Gastrocnemius medialis (tissue), 4 donors: ENCODE measurements at regions not wholly inside any gene's neighbourhood (a gene's known extent, or its start where the extent isn't known, plus 50 kb on each side); places are given as distances from the start of the nearest gene placed in this dataset.

Experiments used
- ATAC-seq, 2 donors: fragments of 150-250 bp; one replicate each; pipeline ENCODE4 v1.9.1; 2016
- DNase-seq, 2 donors: peaks; one replicate each; pipeline ENCODE4 v3.0.0-alpha.2; 2019
- H3K27ac ChIP-seq, 4 donors: fragments of 200-600 bp; sonication (generic); 1 replicate in 1 of 4; 2 replicates in 3 of 4; pipeline ENCODE4 v1.5.1; 2016 to 2018; ENCODE audit warnings: mild to moderate bottlenecking in 2 of 4, moderate library complexity in 1 of 4
- H3K27me3 ChIP-seq, 3 donors: fragments of 200-600 bp; sonication (generic) in 2 of 3; 1 replicate in 1 of 3; 2 replicates in 2 of 3; pipeline versions ENCODE4 v1.5.1 to v1.6.0; 2016 to 2019; ENCODE audit warnings: mild to moderate bottlenecking in 1 of 3, moderate library complexity in 1 of 3
- H3K36me3 ChIP-seq, 2 donors: fragments of 200-600 bp; sonication (generic) in 1 of 2; one replicate each; pipeline ENCODE4 v1.5.1; 2017 to 2018
- H3K4me1 ChIP-seq, 2 donors: fragments of 200-600 bp; sonication (generic) in 1 of 2; one replicate each; pipeline ENCODE4 v1.5.1; 2016 to 2017; ENCODE audit warnings: mild to moderate bottlenecking in 2 of 2
- H3K4me3 ChIP-seq, 4 donors: fragments of 200-600 bp; sonication (generic) in 3 of 4; 1 replicate in 1 of 4; 2 replicates in 3 of 4; pipeline ENCODE4 v1.5.1; 2016 to 2019; ENCODE audit warnings: mild to moderate bottlenecking in 2 of 4
- H3K9me3 ChIP-seq, 3 donors: fragments of 200-600 bp; sonication (generic) in 2 of 3; 1 replicate in 1 of 3; 2 replicates in 2 of 3; pipeline ENCODE4 v1.5.1; 2016 to 2019
- CTCF ChIP-seq, 5 experiments: fragments of 450-650 bp in 3 of 5; fragments of 200-600 bp in 2 of 5; sonication (generic) in 2 of 5; IDR thresholded peaks in 4 of 5; conservative IDR thresholded peaks in 1 of 5; 1 replicate in 4 of 5; 2 replicates in 1 of 5; pipeline ENCODE4 v1.5.1; 2016 to 2019; ENCODE audit warnings: antibody characterized with exemption in 5 of 5, mild to moderate bottlenecking in 3 of 5, moderate library complexity in 3 of 5
- POLR2A ChIP-seq, 2 donors: fragments of 450-650 bp; IDR thresholded peaks; one replicate each; pipeline ENCODE4 v1.6.1; 2017; ENCODE audit warnings: antibody characterized with exemption in 2 of 2, mild to moderate bottlenecking in 2 of 2, moderate library complexity in 2 of 2
- in situ Hi-C, 4 donors: fragments of 200-750 bp; cut with MboI; loops; one replicate each; pipeline versions ENCODE4 v1.15.0 to v1.8.0; 2017; ENCODE audit warnings: low sequenced_read_pairs in 4 of 4
- intact Hi-C: fragments of 100-400 bp; cut with DNase I; formaldehyde crosslinking; loops from one replicate; pipeline ENCODE4 v1.15.1; 2023; ENCODE audit warnings: low total_unique reads

- Histone ChIP-seq H3K4me1 (no peaks in the 10 kb centered on the region), H3K36me3 (no peaks in the 10 kb centered on the region), H3K27ac (no peak overlapping the region), H3K9me3 (no peaks in the 10 kb centered on the region), H3K4me3 (no peak overlapping the region), H3K27me3 (peaks cover 0 to 12% (median 7%) of the 10 kb centered on the region in 3 donors)
- intact Hi-C loops (no loop called here), in situ Hi-C loops (no loop called here)
- DNase-seq (no peak), ATAC-seq (no peak)
- TF ChIP-seq POLR2A (IDR thresholded peaks at IDR 0.05): no peak
- no peak for TF ChIP-seq CTCF (IDR thresholded peaks at IDR 0.05 in 4 of 5, conservative IDR thresholded peaks at IDR 0.05 in 1 of 5)
Observed at GRCh38 chr15:89387140-89387903, 52.7 kb upstream of the POLG start.

GRCh38 chr15:89385596-89386331, 51.1 kb upstream of the POLG start:
- ATAC-seq: no peak
- in situ Hi-C loops (no loop called here), intact Hi-C loops (no loop called here)

More at GRCh38 chr15:89385596-89386331, 51.1 kb upstream of the POLG start:
- no peak for TF ChIP-seq POLR2A (IDR thresholded peaks at IDR 0.05)
- TF ChIP-seq CTCF (IDR thresholded peaks at IDR 0.05 in 4 of 5, conservative IDR thresholded peaks at IDR 0.05 in 1 of 5): no peak
- Histone ChIP-seq H3K4me1 (no peaks in the 10 kb centered on the region), H3K27ac (no peak overlapping the region), H3K9me3 (no peaks in the 10 kb centered on the region), H3K36me3 (no peaks in the 10 kb centered on the region), H3K4me3 (no peak overlapping the region), H3K27me3 (peaks cover 6 to 20% (median 16%) of the 10 kb centered on the region in 3 donors)
- no peak for DNase-seq
